ENCODE measurements at regions not wholly inside any gene's neighbourhood (a gene's known extent, or its start where the extent isn't known, plus 50 kb on each side); places are given as distances from the start of the nearest gene placed in this dataset.

DNA sequence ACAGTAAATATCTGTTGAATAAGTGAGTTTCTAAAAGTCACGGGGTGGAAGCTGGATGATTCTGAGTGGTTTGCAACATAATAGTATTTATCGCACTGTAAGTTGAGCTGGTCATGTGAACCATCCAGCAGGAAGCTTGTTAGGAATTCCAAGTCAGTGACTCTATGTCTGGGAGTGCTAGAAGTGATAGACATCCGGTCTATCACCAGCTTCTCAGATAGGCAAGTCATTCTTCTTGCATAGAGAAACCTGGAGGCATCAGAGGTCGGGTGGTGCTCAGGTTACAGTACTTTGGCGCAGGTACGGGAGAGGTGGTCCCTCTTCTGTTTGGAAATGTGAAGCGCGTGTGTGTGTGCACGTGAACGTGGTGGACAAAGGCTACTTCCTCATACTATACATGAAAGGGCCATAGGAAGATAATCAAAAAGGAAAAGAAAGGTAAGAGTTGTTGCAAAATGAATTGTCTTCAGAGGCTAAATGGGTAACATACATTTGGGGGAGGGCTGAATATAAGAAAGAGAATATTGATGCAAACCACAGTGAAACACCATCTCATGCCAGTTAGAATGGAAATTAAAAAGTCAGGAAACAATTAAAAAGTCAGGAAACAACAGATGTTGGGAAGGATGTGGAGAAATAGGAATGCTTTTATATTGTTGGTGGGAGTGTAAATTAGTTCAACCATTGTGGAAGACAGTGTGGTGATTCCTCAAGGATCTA, 299.3 kb upstream of the ZFP64 start:
- no peak for ATAC-seq
- peaks cover 5% of the 10 kb centered on the region for H3K9me3 Mint-ChIP-seq
- H3K27me3 Mint-ChIP-seq: peaks cover 20% of the 10 kb centered on the region
- no peak overlapping the region for H3K27ac Mint-ChIP-seq
- no peak overlapping the region for H3K4me3 Mint-ChIP-seq
- no peaks in the 10 kb centered on the region for H3K36me3 Mint-ChIP-seq
- no peaks in the 10 kb centered on the region for H3K4me1 Mint-ChIP-seq

DNA sequence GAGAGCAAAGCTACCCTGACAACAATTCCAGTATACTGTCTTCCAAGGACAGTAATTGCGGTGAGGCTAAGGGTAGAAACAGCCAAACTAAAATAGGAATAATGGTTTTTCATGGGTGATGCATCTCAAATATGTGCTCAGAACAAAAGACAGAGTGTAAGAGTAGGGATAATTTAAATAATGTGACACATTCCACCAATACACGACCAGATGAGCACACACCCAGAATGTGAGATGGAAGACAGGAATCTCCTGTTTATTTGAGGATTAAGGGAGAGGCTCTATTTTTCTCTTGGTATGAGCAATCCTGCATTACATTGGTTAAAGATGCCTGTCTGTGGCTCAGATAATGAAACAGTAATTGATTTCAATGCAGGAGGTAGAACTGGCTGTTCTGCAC, 292.9 kb upstream of the ZFP64 start:
- no peaks in the 10 kb centered on the region for H3K4me1 Mint-ChIP-seq
- H3K27me3 Mint-ChIP-seq: no peaks in the 10 kb centered on the region
- H3K4me3 Mint-ChIP-seq: no peak overlapping the region
- H3K36me3 Mint-ChIP-seq: no peaks in the 10 kb centered on the region
- peaks cover 3% of the 10 kb centered on the region for H3K9me3 Mint-ChIP-seq
- no peak for ATAC-seq
- H3K27ac Mint-ChIP-seq: no peak overlapping the region

DNA sequence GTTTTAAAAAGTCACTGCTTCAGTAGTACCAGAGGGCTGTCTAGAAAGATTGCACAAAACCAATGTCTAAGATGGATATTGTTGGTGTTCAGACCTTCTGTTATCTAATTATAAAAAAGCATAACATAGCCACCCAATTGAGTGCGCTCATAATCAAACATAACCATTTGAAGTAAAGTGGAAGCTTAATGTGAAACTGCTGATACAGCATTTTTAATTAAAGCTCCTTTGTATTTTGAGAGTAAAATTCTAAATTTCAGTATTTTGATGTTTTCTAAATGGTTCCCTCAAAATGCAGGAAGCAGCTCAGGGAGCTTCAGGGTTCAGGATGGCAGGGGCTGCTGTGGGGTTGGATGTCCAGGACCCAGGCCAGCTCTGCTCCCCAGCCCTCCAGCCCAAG, 291.8 kb upstream of the ZFP64 start:
- no peak for ATAC-seq
- no peak overlapping the region for H3K27ac Mint-ChIP-seq
- no peaks in the 10 kb centered on the region for H3K27me3 Mint-ChIP-seq
- no peak overlapping the region for H3K4me3 Mint-ChIP-seq
- H3K36me3 Mint-ChIP-seq: no peaks in the 10 kb centered on the region
- peaks cover 5% of the 10 kb centered on the region for H3K9me3 Mint-ChIP-seq
- no peaks in the 10 kb centered on the region for H3K4me1 Mint-ChIP-seq

DNA sequence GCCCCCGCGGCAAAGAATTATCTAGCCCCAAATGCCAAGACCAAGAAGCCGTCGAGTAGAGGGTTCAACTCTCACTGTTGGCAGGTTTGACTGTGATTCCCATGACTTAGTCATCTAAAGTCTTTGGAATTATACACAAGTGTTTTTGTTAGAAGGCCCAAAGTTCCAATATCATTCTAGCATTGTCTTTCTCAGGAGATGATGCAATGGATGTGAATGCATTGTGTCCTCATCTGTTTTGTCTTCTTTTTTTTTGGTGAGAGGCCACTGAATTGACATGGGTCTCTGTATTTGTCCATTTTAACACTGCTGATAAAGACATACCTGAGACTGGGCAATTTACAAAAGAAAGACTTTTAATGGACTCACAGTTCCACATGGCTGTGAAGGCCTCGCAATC, 290.5 kb upstream of the ZFP64 start:
- Mint-ChIP-seq H3K4me3 (no peak overlapping the region), H3K27ac (no peak overlapping the region), H3K36me3 (no peaks in the 10 kb centered on the region), H3K4me1 (no peaks in the 10 kb centered on the region), H3K27me3 (no peaks in the 10 kb centered on the region), H3K9me3 (peaks cover 5% of the 10 kb centered on the region)
- no peak for ATAC-seq

DNA sequence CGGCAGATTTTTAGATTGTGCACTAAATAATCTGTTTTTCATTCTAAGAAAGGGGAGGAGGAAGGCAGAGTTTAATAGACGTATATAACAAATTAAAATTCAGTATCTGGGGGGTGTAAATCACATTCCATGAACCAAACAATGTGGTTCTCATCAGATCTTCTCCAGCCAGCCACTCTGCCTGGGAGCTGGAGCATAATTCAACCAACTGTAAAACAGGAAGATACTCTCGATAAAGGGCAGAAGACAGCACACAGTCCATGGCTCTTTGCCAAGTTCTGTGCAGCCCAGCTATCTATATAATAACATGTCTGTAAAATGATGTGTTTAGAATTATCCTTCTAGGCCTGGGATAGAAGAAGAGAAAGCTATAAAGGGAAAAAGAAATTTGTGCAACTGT, 289.9 kb upstream of the ZFP64 start:
- Mint-ChIP-seq H3K36me3 (no peaks in the 10 kb centered on the region), H3K4me1 (no peaks in the 10 kb centered on the region)

DNA sequence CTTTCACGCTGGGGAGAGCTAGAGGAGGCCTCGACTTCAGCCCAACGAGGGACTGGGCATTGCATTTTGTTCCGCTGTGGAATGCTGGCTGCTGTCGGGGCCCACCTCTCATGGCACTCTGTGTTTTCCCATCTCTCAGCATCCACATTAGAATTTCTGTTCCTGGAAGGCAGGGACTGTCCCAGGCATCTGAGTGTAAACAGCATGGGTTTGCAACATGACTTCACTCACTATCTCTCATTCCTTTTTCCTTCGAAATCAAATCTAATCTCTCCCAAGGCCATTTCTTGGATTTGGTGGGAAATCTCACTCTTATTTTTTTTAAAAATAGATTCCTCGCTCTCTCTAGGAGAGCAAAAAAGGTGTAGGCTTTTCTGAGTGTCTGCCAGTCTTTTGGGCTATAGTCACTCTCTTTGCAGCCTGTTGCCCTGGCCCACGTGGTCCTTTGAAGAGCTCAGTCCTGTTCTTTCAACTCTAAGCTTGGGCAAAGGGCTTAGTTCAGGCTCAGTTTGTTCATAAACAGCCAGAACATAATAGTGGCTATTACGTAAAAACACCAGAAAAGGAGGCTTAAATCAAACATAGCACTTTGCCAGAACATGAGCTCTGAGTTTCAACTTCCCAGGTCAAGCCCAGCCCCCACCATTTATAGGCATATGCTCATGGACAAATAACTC, 284.6 kb upstream of the ZFP64 start:
- no peaks in the 10 kb centered on the region for H3K4me1 Mint-ChIP-seq
- H3K27me3 Mint-ChIP-seq: peaks cover 15% of the 10 kb centered on the region
- H3K36me3 Mint-ChIP-seq: no peaks in the 10 kb centered on the region
- no peak for ATAC-seq
- H3K4me3 Mint-ChIP-seq: no peak overlapping the region
- no peak overlapping the region for H3K27ac Mint-ChIP-seq
- peaks cover 5% of the 10 kb centered on the region for H3K9me3 Mint-ChIP-seq

More for the DNA sequence above, 289.9 kb upstream of the ZFP64 start:
- Mint-ChIP-seq H3K27ac (no peak overlapping the region), H3K9me3 (peaks cover 5% of the 10 kb centered on the region), H3K4me3 (no peak overlapping the region), H3K27me3 (no peaks in the 10 kb centered on the region)
- ATAC-seq: no peak

DNA sequence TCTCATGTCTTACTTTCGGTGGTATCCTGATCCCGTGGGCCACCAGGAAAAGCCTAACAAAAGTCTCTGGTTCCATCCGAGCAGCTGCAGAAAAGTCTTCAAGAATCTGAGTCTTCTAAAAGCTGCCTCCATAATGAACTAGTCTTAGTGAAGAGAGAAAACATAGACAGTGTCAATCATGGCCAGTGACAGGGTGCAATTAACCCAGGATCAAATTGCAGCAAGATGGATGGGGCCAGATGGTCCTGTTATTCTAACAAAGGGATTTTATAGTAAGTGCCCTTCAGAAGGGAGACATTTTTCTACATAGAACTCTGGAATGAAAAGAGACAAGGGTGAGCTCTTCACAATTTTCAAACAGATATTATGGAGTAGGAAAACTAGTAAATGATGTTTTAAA, 281.6 kb upstream of the ZFP64 start:
- Mint-ChIP-seq H3K27ac (no peak overlapping the region), H3K4me1 (no peaks in the 10 kb centered on the region), H3K36me3 (no peaks in the 10 kb centered on the region), H3K27me3 (peaks cover 15% of the 10 kb centered on the region), H3K9me3 (no peaks in the 10 kb centered on the region), H3K4me3 (no peak overlapping the region)
- ATAC-seq: no peak

DNA sequence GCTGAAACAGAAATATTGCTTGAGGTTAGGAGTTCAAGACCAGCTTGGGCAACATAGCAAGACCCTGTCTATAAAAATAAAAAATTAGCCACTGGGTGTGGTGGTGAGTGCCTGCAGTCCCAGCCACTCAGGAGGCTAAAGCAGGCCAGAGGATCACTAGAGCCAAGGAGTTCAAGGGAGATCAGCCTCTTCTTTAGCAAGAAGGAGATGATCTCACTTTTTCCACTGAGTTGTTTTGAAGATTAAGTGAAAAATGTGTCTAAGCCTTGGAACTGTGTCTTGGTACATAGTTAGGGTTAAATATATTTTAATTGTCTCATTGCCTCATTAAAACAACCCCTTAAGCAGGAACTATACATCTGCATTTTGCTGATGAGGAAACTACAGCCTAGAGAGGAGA, 279.0 kb upstream of the ZFP64 start:
- no peak overlapping the region for H3K4me3 Mint-ChIP-seq
- no peaks in the 10 kb centered on the region for H3K36me3 Mint-ChIP-seq
- ATAC-seq: no peak
- peaks cover 15% of the 10 kb centered on the region for H3K27me3 Mint-ChIP-seq
- H3K9me3 Mint-ChIP-seq: no peaks in the 10 kb centered on the region
- no peaks in the 10 kb centered on the region for H3K4me1 Mint-ChIP-seq
- H3K27ac Mint-ChIP-seq: no peak overlapping the region

DNA sequence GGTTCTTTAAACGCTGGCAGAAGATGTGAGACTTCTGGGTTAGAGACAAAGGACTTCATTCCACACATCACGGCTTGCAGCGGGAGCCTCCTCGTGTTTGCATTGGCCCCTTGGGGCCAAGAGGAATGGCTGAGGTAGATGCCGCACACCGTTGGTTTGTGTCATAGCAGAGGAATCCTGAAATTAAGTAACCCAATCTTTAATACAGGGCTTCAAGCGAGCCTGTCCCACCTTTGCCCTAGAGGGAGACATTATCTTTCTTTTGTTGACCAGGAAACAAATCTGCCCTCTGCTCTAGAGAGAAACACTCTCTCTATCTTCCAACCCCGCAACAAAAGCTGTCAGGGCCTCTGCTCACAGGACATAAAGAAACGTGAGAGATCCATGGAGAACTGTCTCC, 277.5 kb upstream of the ZFP64 start:
- ATAC-seq: no peak
- no peaks in the 10 kb centered on the region for H3K4me1 Mint-ChIP-seq
- peaks cover 24% of the 10 kb centered on the region for H3K27me3 Mint-ChIP-seq
- H3K4me3 Mint-ChIP-seq: no peak overlapping the region
- no peaks in the 10 kb centered on the region for H3K36me3 Mint-ChIP-seq
- H3K9me3 Mint-ChIP-seq: peaks cover 4% of the 10 kb centered on the region
- H3K27ac Mint-ChIP-seq: no peak overlapping the region

DNA sequence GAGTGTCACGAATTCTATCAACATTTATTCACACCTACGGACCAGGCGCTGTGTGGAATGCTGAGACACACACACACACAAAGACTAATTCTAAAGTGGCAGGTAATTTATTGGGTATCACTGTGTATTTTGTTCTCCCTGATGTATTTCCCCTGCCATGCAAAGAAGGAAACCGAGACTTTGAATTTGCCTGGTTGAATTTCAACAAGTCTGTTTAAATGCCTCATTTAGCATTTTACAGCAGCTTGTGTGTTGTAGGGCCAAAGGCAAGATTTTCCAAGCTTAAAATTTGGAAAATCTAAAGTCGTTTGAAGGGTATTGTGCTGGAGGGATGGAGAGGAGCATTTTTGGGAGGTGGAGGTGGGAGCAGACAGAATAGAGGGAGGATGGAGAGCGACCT, 274.4 kb upstream of the ZFP64 start:
- Mint-ChIP-seq H3K4me1 (no peaks in the 10 kb centered on the region), H3K36me3 (no peaks in the 10 kb centered on the region), H3K27me3 (peaks cover 15% of the 10 kb centered on the region), H3K27ac (no peak overlapping the region), H3K4me3 (no peak overlapping the region), H3K9me3 (peaks cover 4% of the 10 kb centered on the region)
- no peak for ATAC-seq

DNA sequence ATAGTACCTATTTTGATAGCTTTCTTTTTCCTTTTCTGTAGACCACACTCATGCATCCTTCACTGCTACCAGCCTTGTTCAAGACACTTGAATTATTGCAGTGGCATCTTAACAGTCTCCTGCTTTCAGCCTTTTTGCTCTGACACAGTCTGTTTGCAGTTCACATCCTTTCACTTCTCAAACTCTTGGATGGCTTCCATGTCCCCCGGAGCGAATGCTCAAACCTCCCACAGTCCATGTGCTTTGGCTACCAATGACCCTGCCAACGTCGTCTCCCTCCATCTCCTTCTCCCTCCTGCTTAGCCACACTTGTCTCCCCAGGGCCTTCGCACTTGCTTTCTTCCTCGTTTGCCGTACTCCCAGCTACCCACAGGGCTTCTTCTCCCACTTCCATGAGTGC, 270.0 kb upstream of the ZFP64 start:
- ATAC-seq: no peak
- Mint-ChIP-seq H3K27ac (no peak overlapping the region), H3K36me3 (no peaks in the 10 kb centered on the region), H3K4me1 (no peaks in the 10 kb centered on the region), H3K4me3 (no peak overlapping the region), H3K9me3 (peaks cover 6% of the 10 kb centered on the region), H3K27me3 (peaks cover 15% of the 10 kb centered on the region)

DNA sequence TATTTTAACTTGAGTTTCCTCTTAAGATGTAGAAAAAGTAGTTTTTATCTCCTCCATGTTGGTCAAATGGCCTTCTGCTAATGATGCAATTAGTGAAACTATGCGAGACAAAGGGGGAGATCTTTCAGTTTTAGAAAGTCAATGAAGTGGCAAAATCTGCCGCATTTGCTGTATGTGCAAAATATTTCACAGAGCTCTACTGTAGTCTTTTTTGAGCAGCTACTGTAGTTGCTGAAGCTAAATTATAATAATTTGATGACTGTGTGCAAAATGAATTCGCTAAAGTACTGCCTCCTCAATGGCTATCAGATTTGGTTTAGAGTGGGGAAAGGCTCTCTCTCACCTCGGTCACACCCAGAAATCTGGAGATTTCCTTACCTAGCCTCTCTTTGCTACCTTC, 267.6 kb upstream of the ZFP64 start:
- Mint-ChIP-seq H3K4me3 (no peak overlapping the region), H3K9me3 (peaks cover 2% of the 10 kb centered on the region), H3K27me3 (peaks cover 2% of the 10 kb centered on the region), H3K27ac (no peak overlapping the region), H3K4me1 (no peaks in the 10 kb centered on the region), H3K36me3 (no peaks in the 10 kb centered on the region)
- ATAC-seq: no peak

DNA sequence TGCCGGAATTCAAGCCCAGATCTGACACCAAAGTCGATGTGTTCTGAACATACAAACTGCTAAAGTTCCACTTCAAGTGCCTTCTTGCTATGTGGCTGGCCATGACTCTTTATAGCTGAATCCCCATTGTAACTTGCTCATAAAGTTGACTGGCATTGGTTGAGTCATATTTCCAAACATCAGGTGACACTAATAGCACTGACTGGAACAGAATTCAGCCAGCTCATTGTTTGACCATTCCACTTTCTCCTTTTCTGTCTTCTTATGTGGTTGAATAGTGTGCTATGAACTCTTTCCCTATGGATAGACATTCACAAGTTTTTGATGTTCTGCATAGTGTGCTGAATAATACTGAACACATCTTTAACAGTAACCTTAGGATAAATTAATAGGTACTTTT, 266.2 kb upstream of the ZFP64 start:
- no peak overlapping the region for H3K27ac Mint-ChIP-seq
- no peak for ATAC-seq
- H3K9me3 Mint-ChIP-seq: peaks cover 2% of the 10 kb centered on the region
- no peaks in the 10 kb centered on the region for H3K4me1 Mint-ChIP-seq
- H3K36me3 Mint-ChIP-seq: no peaks in the 10 kb centered on the region
- H3K4me3 Mint-ChIP-seq: no peak overlapping the region
- no peaks in the 10 kb centered on the region for H3K27me3 Mint-ChIP-seq

DNA sequence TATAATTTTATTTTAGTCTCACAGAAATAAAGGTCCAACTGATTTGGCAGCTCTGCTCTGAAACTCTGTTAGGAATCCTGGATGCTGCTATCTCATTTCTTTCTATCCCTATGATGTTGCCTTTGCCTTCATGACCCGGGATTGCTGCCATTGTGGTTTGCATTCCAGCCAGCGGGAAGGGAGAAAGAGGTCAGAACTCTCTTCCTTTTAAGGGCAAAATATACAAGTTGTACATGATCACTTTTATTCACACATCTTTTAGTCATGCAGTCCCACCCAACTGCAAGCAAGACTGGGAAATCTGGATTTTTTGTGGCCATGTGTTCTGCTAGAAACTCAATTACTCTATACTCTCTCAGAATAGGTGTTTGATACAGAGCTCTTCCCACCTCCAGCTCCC, 263.1 kb upstream of the ZFP64 start:
- H3K36me3 Mint-ChIP-seq: no peaks in the 10 kb centered on the region
- no peaks in the 10 kb centered on the region for H3K9me3 Mint-ChIP-seq
- H3K27ac Mint-ChIP-seq: no peak overlapping the region
- H3K4me1 Mint-ChIP-seq: no peaks in the 10 kb centered on the region
- no peak overlapping the region for H3K4me3 Mint-ChIP-seq
- no peaks in the 10 kb centered on the region for H3K27me3 Mint-ChIP-seq
- no peak for ATAC-seq

DNA sequence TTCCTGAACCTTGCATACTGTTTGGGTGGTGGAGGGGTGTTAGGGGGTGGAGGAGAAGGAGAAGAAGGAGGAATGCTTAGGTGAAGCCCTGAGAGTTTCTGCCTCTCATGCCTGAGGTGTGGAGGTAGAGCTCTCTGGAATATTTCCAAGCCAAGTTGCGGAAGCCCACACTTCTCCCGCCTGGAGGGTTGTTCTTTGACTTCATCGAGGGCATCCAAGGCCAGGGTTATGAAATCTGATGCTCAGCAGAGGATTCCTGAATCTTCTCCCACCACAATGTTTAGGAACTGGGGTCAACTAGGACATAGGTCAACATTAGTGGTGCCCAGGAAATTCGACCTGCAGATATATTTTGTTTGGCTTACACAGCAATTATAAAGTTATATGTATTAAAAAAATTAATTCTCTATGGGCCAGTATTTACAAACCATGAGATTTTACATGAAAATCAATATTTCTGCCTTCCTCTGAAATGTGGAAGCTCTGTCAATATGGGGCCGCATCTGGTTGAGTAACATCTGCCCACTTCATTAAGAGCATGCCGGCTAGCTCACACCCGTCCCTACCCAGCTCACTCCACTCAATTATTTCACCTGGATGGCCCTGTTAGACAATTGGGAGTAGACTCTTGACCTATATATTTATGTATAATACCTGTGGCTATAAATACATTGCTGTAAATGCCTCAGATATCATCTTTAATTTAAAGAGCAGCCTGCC, 257.1 kb upstream of the ZFP64 start:
- Mint-ChIP-seq H3K4me3 (no peak overlapping the region), H3K9me3 (no peaks in the 10 kb centered on the region), H3K27me3 (no peaks in the 10 kb centered on the region), H3K36me3 (no peaks in the 10 kb centered on the region), H3K27ac (no peak overlapping the region), H3K4me1 (no peaks in the 10 kb centered on the region)
- no peak for ATAC-seq

DNA sequence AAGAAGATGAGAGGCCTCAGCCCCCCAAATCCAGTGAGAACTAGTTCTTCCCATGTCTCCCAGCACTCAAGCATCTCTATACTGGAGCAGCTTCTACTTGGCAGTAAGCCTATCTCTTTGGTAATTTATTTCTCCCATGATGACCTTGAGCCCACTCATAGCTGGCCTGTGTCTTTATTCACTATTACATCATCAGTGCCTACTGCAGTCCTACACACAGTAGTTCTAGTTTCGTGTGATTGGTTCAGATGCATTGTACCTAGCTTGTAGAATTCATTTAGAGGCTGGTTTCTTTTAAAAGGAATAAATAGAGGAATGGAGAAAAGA, 255.6 kb upstream of the ZFP64 start:
- Mint-ChIP-seq H3K27me3 (no peaks in the 10 kb centered on the region), H3K36me3 (no peaks in the 10 kb centered on the region), H3K4me3 (no peak overlapping the region), H3K4me1 (no peaks in the 10 kb centered on the region), H3K9me3 (no peaks in the 10 kb centered on the region), H3K27ac (no peak overlapping the region)
- ATAC-seq: no peak

All from stimulated activated memory B cell treated with anti-CD40 and anti-IgM and Interleukin-4, amounts not matched to agents 10 μg/mL and 1 μg/mL and 100 μg/mL, for 72 hours (primary cell).